Stimulated activated CD8-positive, alpha-beta memory T cell treated with anti-CD3 and anti-CD28 coated beads, Interleukin-7, amount 100 ng/mL, for 4 hours (primary cell): ENCODE measurements at regions not wholly inside any gene's neighbourhood (a gene's known extent, or its start where the extent isn't known, plus 50 kb on each side); places are given as distances from the start of the nearest gene placed in this dataset.
"Not testable (repeated sequence)": the region's sequence is repeated elsewhere in the genome, so short reads cannot be mapped to it uniquely, and the experiment has no call there.

Experiments
- DNase-seq, 2 donors: peaks; one replicate each; pipeline ENCODE4 v3.0.0-alpha.2; 2020; ENCODE audit warnings: low read depth in 2 of 2

- no peak for DNase-seq
Observed at GRCh38 chr17:22131740-22132139, 439.4 kb downstream of the KCNJ18 start.

DNA sequence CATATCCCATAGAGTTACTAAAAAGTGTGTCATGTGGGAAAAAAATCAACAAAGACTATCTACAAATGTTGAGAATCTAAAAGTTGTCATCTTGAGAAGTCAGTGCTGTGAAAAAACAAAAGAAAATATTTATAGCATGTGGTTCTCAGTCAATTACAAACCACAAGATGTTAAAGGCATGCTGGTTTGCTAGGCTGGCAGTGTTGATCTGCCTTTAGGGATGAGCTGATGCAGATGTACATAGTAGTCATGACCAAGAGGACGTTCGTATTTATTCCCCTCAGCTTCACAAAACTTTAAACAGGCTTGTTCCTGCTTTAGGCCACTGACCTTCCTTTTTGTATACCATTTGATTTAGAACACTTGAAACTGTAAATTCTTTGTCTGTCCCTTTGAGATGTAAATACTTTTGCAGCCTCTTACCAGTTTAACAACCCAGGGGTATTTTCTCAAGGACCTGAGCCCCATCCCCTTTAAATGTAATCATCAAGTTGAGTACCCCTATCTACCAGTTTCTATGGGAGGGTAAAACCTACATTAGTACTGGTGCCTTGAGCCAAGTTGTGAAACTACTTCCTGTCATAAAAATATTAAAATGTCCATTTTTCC lies 446.6 kb downstream of the KCNJ18 start:
- no peak for DNase-seq

GRCh38 chr17:22142091-22142490 lies 449.8 kb downstream of the KCNJ18 start:
- DNase-seq, result no peak

DNA sequence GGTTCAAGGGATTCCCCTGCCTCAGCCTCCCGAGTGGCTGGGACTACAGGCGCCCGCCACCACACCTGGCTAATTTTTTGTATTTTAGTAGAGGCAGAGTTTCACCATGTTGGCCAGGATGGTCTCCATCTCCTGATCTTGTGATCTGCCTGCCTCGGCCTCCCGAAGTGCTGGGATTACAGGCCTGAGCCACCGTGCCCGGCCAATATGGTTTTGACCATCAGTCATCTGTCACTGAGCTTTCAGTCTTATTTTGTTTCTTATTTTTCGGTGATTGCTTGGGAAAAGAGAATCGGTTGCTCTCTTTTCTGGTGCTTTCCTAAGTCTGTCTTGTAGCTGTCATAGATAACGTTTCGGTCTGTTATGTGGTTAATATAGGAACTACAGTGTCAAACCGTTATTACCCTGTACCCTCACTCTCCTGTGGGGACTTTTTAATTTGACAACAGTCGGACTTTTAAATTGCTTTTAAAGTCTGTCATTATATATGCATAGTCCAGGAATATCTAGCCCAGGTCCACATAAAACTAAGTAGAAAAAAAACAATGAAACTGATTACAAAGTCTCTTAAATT lies 453.4 kb downstream of the KCNJ18 start:
- DNase-seq, result no peak

DNA sequence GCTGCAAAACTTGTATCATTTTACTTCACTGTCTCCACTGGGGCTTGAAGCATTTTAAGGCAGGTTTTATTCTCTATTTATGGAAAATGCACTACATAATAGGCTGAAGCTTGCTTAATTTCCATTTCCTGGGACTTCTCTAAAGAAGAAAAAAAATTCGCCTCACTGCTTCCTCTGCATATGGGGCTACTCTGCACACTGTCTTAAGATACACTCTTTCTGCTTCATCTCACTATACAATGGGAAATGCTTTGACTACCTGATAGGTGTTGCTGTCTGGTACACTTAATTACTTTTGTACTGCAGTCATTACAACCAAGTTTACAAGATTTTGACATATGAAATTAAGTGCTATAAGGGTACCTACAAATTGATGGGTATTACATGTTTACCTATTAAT lies 466.0 kb downstream of the KCNJ18 start:
- no peak for DNase-seq

DNA sequence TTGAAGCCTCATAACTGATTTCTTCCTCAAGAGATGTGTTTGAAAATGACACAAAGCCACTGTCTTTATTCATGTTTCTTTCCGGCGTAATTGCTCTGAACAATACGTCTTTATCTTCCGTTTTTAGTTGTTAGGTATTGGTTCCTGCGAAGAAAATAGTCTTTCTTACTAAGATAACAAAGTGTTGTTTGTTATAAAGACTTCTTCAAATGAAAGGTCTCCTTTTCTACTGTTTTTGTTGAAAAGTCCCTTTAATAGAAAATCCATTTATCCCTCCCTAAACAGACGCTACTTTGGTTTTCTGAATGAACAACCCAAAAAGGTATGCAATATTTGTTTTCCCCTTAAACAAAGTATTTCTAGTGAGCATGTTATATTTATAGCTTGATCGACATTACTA lies 469.1 kb downstream of the KCNJ18 start:
- no peak for DNase-seq

DNA sequence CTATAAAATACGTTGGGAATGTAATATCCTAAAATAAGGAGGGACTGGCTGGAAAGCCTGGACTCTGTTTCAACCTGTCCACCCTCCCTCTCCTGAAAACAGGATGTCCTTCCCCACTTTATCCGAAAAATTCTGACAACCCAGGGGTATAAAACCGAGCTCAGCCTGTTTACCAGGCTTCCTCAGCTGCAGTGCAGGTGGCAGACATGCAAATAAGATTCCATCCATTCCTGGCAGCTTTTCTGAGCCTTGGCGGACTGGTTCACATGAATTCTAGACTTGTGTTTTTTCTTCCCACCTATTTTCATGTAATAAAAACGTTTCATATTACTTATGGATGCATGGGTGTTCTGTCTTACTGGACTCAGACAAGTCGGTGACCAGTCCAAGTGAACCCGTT lies 479.3 kb downstream of the KCNJ18 start:
- DNase-seq, result no peak

DNA sequence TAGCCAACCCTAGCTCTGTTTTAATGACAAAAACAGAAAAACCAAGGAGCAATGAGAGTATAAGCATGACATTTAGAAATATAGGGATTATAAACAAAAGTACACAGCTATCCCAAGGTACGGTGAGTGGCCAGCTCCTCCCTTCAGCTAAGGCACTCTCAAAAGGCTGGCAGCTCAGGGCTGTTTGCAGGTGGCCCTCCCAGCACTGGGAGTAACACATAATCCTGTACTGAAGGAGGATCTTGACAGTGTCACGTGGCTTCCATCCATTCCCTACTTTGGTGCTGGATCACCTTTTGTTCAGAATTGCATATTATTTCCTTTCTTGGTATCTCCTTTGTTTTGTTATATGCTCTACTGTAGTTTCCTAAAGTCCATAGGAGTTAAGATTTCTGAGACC lies 500.8 kb downstream of the KCNJ18 start:
- no peak for DNase-seq

- DNase-seq, result not testable (repeated sequence)
Observed at GRCh38 chr17:22200187-22200586, 507.9 kb downstream of the KCNJ18 start.

DNA sequence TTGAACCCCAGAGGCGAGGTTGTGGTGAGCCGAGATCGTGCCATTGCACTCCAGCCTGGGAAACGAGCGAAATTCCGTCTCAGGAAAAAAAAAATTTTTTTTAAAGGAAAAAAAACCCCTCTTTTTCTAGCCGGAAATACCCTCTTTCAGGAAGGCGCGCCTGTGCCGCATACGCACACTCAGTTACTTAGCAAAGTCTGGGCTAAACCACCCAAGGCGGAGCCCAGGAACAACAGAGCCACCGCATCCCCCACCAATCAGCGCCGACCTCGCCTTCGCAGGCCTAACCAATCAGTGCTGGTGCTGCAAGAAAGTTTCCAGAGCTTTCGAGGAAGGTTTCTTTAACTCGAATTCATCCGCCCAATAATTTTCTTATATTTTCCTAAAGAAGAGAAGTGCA lies 510.4 kb downstream of the KCNJ18 start:
- DNase-seq, result no peak

- DNase-seq, result no peak
Observed at GRCh38 chr17:22203208-22203715, 510.9 kb downstream of the KCNJ18 start.

GRCh38 chr17:22204076-22204475 lies 511.8 kb downstream of the KCNJ18 start:
- DNase-seq, result not testable (repeated sequence)

DNA sequence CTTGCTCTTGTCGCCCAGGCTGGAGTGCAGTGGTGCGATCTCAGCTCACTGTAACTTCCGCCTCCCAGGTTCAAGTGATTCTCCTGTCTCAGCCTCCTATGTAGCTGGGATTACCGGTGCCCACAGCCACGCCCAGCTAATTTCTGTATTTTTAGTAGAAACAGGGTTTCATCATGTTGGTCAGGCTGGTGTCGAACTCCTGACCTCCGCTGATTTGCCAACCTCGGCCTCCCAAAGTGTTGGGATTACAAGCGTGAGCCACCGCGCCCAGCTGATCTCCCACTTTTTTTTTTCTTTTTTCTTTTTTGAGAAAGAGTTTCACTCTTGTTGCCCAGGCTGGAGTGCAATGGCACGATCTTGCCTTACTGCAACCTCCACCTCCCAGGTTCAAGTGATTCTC lies 517.9 kb downstream of the KCNJ18 start:
- DNase-seq, result not testable (repeated sequence)

- DNase-seq, result not testable (repeated sequence)
Observed at GRCh38 chr17:22213169-22213568, 520.8 kb downstream of the KCNJ18 start.

- DNase-seq, result no peak
Observed at GRCh38 chr17:22217135-22217534, 524.8 kb downstream of the KCNJ18 start.

- DNase-seq, result no peak
Observed at GRCh38 chr17:22221344-22221743, 529.0 kb downstream of the KCNJ18 start.

DNA sequence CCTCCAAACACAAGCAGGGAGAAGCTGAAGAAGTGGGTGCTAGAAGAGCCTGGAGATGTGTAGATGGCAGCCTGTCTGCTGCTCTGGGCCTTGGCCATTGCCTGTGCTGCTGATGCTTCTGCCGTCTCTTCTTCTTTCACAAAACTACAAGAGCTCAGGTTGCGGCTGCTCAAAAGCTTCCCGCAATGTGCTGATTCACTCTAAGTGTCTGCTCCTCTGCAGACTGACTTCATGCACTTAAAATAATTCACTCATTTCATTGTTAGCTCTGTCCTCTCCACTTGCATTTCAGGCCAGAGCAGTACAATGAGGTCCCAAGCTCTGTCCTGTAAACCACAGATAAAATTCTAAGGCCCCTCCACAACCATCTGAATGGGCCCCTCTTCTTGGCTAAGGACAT lies 534.2 kb downstream of the KCNJ18 start:
- not testable (repeated sequence) for DNase-seq

GRCh38 chr17:22226932-22227331 lies 534.6 kb downstream of the KCNJ18 start:
- DNase-seq, result not testable (repeated sequence)

DNA sequence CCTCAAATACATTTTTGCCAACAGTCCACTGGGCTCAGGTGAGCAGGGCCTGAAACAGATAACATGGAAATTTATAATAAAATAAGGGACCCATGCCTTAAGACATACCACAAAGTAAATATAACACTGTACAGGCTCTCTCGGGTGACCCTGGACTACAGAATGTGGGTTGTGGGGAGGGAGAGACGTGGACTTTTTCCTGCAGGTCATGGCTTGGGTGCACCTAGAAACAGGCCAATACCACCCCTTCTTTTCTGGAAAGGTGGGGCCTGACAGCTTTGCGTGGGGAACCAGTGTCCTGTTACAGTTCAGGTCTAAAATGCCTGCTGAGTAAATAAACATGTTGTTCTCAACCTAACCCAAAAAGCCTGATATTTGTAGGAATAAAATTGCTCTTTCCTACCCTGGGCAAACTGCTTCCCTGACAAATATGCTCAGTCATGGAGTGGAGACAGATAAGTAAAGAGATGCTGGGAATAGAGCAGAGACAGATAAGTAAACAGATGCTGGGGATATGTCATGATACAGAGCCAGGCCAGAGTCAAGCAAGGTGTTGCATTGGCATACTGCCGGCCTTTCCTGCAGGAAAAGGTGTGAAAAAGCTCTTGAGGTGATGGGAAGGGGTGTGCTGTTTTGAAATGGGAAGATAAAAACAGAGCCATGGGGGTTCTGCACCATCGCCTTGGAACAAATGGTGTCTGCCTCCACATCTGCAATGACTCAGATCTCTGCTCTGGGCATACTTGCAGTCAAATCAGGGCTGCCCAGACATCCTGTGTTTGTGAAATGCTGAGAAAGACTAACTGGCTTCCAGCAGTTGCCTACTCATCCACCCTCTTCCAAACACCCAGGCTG lies 535.6 kb downstream of the KCNJ18 start:
- not testable (repeated sequence) for DNase-seq

DNA sequence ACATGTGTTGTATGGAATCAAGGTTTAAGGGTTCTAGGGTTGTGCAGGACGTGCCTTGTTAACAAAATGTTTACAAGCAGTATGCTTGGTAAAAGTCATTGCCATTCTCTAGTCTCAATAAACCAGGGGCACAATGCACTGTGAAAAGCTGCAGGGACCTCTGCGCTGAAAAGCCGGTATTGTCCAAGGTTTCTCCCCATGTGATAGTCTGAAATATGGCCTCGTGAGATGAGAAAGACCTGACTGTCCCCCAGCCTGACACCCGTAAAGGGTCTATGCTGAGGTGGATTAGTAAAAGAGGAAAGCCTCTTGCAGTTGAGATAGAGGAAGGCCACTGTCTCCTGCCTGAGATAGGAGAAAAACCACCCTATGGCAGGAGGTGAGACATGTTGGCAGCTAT lies 537.5 kb downstream of the KCNJ18 start:
- DNase-seq, result not testable (repeated sequence)

- DNase-seq, result no peak
Observed at GRCh38 chr17:22233382-22233781, 541.1 kb downstream of the KCNJ18 start.

- DNase-seq, result no peak
Observed at GRCh38 chr17:22242472-22242871, 550.1 kb downstream of the KCNJ18 start.

DNA sequence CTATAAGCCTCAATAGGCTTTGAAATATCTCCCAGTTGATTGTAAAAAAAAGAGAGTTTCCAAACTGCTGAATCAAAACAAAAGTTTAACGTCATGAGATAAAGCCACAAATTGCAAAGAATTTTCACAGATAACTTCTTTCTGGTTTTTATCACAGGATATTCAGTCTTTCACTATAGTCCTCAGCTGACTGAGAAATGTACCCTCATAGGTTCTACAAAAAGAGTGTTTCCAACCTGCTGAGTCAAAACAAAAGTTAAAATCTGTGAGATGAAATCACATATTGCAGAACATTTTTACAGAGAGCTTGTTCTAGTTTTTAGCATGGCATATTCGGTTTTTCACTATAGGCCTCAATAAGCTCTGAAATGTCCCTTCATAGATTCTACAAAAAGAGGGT lies 559.2 kb downstream of the KCNJ18 start:
- no peak for DNase-seq
